SU-DHL-6 (cell line): ENCODE measurements at regions not wholly inside any gene's neighbourhood (a gene's known extent, or its start where the extent isn't known, plus 50 kb on each side); places are given as distances from the start of the nearest gene placed in this dataset.

Experiments
- EZH2phosphoT487 ChIP-seq: fragments of 200-600 bp; sonication (generic), shearing (Covaris generic); conservative IDR thresholded peaks from 2 replicates; pipeline ENCODE4 v1.6.1; 2018; ENCODE audit warnings: mild to moderate bottlenecking, antibody characterized with exemption, low read length, moderate library complexity, mixed read lengths
- TF ChIP-seq, protein P1 (sequence below): fragments of 200-600 bp; sonication (generic); IDR thresholded peaks from one replicate; pipeline ENCODE4 v1.5.1; 2017; ENCODE audit warnings: antibody characterized with exemption, mild to moderate bottlenecking, low read length, moderate library complexity; ENCODE audit not compliant: insufficient read depth, poor library complexity, severe bottlenecking

- TF ChIP-seq, protein P1, sequence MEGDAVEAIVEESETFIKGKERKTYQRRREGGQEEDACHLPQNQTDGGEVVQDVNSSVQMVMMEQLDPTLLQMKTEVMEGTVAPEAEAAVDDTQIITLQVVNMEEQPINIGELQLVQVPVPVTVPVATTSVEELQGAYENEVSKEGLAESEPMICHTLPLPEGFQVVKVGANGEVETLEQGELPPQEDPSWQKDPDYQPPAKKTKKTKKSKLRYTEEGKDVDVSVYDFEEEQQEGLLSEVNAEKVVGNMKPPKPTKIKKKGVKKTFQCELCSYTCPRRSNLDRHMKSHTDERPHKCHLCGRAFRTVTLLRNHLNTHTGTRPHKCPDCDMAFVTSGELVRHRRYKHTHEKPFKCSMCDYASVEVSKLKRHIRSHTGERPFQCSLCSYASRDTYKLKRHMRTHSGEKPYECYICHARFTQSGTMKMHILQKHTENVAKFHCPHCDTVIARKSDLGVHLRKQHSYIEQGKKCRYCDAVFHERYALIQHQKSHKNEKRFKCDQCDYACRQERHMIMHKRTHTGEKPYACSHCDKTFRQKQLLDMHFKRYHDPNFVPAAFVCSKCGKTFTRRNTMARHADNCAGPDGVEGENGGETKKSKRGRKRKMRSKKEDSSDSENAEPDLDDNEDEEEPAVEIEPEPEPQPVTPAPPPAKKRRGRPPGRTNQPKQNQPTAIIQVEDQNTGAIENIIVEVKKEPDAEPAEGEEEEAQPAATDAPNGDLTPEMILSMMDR = no peak
- no peak for TF ChIP-seq EZH2phosphoT487
Observed at GRCh38 chr11:91972665-91973266, 251.9 kb upstream of the FAT3 start.
